Choroid plexus epithelial cell (primary cell): ENCODE measurements at regions not wholly inside any gene's neighbourhood (a gene's known extent, or its start where the extent isn't known, plus 50 kb on each side); places are given as distances from the start of the nearest gene placed in this dataset.

Experiments used
- DNase-seq: peaks from one replicate; pipeline ENCODE4 v3.0.0-alpha.2; 2010; ENCODE audit warnings: low read depth
- H3K4me3 ChIP-seq: 2 replicates; pipeline ENCODE4 v1.5.1; 2011; ENCODE audit warnings: low read depth, mild to moderate bottlenecking, control low read depth, low read length, moderate library complexity
- TF ChIP-seq, protein P1 (sequence below): conservative IDR thresholded peaks from 2 replicates; pipeline ENCODE4 v1.5.1; 2011; ENCODE audit warnings: low read depth, mild to moderate bottlenecking, control low read depth, inconsistent platforms, low read length, moderate library complexity

DNA sequence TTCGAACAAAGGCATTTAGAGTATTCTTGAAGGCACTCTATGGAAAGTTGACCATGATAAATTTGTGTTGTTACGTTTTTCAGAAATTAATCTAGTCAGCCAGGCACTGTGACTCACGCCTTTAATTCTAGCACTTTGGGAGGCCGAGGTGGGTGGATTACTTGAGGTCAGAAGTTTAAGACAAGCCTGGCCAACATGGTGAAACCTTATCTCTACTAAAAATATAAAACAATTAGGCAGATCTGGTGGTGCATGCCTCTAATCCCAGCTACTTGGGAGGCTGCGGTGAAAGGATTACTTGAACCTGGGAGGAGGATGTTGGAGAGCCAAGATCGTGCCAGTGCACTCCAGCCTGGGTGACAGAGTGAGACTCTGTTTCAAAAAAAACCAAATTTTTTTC, 130.6 kb upstream of the BRINP3 start:
- H3K4me3 ChIP-seq = no peak overlapping the region
- no peak for DNase-seq
- TF ChIP-seq, protein P1, sequence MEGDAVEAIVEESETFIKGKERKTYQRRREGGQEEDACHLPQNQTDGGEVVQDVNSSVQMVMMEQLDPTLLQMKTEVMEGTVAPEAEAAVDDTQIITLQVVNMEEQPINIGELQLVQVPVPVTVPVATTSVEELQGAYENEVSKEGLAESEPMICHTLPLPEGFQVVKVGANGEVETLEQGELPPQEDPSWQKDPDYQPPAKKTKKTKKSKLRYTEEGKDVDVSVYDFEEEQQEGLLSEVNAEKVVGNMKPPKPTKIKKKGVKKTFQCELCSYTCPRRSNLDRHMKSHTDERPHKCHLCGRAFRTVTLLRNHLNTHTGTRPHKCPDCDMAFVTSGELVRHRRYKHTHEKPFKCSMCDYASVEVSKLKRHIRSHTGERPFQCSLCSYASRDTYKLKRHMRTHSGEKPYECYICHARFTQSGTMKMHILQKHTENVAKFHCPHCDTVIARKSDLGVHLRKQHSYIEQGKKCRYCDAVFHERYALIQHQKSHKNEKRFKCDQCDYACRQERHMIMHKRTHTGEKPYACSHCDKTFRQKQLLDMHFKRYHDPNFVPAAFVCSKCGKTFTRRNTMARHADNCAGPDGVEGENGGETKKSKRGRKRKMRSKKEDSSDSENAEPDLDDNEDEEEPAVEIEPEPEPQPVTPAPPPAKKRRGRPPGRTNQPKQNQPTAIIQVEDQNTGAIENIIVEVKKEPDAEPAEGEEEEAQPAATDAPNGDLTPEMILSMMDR = no peak

DNA sequence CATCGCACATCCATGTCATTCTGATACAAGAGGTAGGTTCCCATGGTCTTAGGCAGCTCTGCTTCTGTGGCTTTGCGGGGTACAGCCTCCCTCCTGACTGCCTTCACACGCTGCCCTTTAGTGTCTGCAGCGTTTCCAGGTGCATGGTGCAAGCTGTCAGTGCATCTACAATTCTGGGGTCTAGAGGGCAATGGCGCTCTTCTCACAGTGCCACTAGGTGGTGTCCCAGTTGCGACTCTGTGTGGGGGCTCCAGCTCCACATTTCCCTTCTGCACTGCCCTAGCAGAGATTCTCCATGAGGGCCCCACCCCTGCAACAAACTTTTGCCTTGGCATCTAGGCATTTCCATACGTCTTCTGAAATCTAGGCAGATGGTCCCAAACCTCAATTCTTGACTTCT, 138.2 kb upstream of the BRINP3 start:
- H3K4me3 ChIP-seq = no peak overlapping the region
- TF ChIP-seq, protein P1 = no peak
- DNase-seq = no peak

DNA sequence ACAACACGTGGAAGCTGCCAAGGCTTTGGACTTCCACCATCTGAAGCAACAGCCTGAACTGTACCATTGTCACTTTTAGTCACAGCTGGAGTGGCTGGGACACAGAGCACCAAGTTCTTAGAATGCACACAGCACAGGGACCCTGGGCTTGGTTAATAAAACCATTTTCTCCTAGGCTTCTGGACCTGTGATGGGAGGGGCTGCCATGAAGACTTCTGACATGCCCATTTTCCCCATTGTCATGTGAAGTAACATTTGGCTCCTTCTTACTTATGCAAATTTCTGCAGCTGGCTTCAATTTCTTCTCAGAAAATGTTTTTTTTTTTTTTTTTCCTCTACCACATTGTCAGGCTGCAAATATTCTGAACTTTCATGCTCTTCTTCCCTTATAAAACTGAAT, 138.6 kb upstream of the BRINP3 start:
- no peak overlapping the region for H3K4me3 ChIP-seq
- TF ChIP-seq, protein P1 = no peak
- DNase-seq = no peak

DNA sequence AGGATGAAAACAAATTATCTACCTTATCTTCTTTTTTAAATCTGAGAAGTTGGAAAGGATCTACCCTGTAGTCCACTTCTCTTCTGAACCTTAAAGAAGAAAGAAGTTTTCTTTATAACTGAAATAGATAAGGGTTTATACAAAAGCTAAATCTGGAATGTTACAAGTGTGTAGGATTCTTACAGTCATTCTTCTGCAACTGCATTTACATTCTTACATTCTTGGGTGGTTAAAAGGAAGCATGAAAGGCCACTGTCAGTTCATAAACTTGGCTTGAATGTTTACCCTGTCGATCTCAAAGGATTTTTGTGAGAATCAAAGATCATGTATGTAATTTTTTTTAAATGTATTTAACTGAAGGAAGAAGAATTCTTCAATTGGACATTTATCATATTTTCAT, 142.1 kb upstream of the BRINP3 start:
- no peak overlapping the region for H3K4me3 ChIP-seq
- DNase-seq = peak; percentile 15
- TF ChIP-seq, protein P1 = no peak

DNA sequence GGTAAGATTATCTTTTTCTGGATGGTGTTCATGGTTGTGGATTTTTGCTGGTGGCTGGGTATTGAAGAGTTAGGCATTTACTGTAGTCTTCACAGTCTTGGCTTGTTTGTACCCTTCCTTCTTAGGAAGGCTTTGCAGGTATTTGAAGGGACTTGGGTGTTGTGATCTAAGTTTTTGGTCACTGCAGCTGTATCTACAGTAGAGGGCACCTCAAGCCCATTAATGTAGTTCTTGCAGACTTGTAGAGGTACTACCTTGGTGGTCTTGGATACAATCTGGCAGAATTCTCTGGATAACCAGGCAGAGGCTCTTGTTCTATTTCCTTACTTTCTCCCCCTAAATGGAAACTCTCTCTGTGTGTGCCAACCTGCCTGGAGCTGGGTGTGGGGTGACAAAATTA, 155.8 kb upstream of the BRINP3 start:
- TF ChIP-seq, protein P1 = peak; percentile 4
- DNase-seq = peak; percentile 2
- H3K4me3 ChIP-seq = no peak overlapping the region

DNA sequence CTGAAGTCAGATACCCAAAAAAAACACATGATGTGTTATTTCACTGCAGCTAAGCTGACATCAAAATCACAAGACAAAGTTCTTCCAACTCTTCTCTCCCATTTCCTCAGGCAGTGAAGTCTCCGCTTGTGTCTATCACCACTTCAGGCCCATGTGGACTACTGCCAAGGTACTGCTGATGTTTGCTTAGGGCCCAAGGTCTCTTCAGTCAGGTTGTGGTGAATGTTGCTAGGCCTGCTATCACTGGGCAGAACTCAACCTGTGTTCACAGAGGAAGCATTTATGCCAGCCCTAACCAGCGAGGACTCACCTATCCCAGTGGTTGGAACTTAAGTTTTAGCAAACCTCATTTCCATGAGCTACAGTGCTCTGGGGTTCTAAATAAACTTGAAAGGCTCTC, 156.5 kb upstream of the BRINP3 start:
- H3K4me3 ChIP-seq = no peak overlapping the region
- no peak for DNase-seq
- TF ChIP-seq, protein P1 = no peak

DNA sequence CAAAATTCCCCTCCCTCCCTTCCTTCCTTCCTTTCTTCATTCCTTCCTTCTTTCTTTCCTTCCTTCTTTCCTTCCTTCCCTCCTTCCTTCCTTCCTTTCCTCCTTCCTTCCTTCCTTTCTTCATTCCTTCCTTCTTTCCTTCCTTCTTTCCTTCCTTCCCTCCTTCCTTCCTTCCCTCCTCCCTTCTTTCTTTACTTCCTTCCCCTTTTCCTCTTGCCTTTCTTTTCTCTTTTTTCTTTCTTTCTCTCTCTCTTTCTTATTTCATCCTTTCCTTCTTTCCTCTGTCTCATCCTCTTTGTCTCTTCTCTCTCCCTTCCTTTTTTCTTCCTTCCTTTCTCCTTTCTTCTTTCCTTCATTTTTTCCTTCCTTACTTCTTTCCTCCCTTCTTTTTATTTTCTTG, 171.9 kb upstream of the BRINP3 start:
- H3K4me3 ChIP-seq = no peak overlapping the region
- no peak for DNase-seq
- TF ChIP-seq, protein P1 = no peak
